Activated T-cell treated with anti-CD3 and anti-CD28 coated beads, Interleukin-2, amount 50 U/mL, for 72 hours (primary cell): ENCODE measurements at regions not wholly inside any gene's neighbourhood (a gene's known extent, or its start where the extent isn't known, plus 50 kb on each side); places are given as distances from the start of the nearest gene placed in this dataset.

Experiments used
- ATAC-seq, 2 donors: fragments of 150-1000 bp; cut with Tn5 transposase; replicated peaks in 1 of 2; 2 replicates each; pipeline ENCODE4 v1.10.0; 2021; ENCODE audit warnings: moderate library complexity in 2 of 2, mild to moderate bottlenecking in 1 of 2
- DNase-seq, 2 donors: peaks; one replicate each; pipeline ENCODE4 v3.0.0; 2021 to 2022; ENCODE audit warnings: mixed read lengths in 1 of 2
- H3K27ac Mint-ChIP-seq: one replicate; pipeline ENCODE4 v1.8.0; 2022; ENCODE audit warnings: mild to moderate bottlenecking, moderate library complexity, mixed read lengths
- H3K27me3 Mint-ChIP-seq: one replicate; pipeline ENCODE4 v1.8.0; 2022; ENCODE audit warnings: low read depth, mixed read lengths
- H3K36me3 Mint-ChIP-seq, 2 donors: one replicate each; pipeline ENCODE4 v1.8.0; 2022; ENCODE audit warnings: mixed read lengths in 2 of 2, mild to moderate bottlenecking in 1 of 2; ENCODE audit not compliant: insufficient read depth in 2 of 2
- H3K4me1 Mint-ChIP-seq: one replicate; pipeline ENCODE4 v1.8.0; 2022; ENCODE audit warnings: low read depth, mixed read lengths
- H3K4me3 Mint-ChIP-seq, 2 donors: one replicate each; pipeline ENCODE4 v1.8.0; 2022; ENCODE audit warnings: mild to moderate bottlenecking in 2 of 2, mixed read lengths in 2 of 2, moderate library complexity in 2 of 2
- H3K9me3 Mint-ChIP-seq, 2 donors: one replicate each; pipeline ENCODE4 v1.8.0; 2022; ENCODE audit warnings: mixed read lengths in 2 of 2

DNA sequence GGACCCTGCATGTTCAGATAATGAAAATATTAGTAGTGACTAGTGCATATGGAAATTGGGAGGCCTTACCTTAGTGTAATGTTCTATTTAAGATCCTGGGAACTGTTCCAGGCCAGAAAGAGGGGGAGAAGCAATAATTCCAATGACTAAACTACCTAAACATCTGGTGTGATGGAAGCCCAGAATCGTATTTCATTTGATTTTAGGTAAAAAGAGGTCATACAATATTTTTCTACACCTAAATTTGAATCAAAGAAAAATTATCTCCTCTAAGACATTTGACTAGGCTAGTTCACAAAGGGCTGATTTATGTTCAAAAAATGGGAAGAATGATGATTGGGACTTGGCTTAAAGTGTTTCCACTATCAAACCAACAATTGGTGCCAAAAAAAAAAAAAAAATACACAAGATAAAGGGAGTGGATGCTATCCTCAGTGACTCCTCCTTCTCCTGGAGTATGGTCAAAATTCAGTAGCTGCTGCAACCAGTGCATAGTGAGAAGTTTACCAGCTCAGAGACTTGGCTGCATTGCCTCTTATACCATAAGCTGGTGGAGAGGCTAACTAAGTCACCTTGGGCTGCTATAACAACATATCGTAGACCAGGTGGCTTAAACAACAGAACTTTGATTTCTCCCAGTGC, 1038.3 kb upstream of the ACVR2A start:
- Mint-ChIP-seq H3K27ac (no peak overlapping the region), H3K9me3 (peaks cover 5 to 7% of the 10 kb centered on the region in 2 donors), H3K36me3 (peaks cover 0 to 2% of the 10 kb centered on the region in 2 donors), H3K4me1 (no peaks in the 10 kb centered on the region), H3K27me3 (no peaks in the 10 kb centered on the region), H3K4me3 (no peak overlapping the region)
- ATAC-seq = no peak
- no peak for DNase-seq

GRCh38 chr2:146804288-146804687, 1040.5 kb upstream of the ACVR2A start:
- DNase-seq (no peak), ATAC-seq (no peak)
- peaks cover 1 to 3% of the 10 kb centered on the region in 2 donors for H3K9me3 Mint-ChIP-seq
- no peaks in the 10 kb centered on the region for H3K4me1 Mint-ChIP-seq
- H3K27ac Mint-ChIP-seq = no peak overlapping the region
- H3K27me3 Mint-ChIP-seq = no peaks in the 10 kb centered on the region
- no peak overlapping the region for H3K4me3 Mint-ChIP-seq
- peaks cover 0 to 2% of the 10 kb centered on the region in 2 donors for H3K36me3 Mint-ChIP-seq

GRCh38 chr2:146801886-146802285, 1042.9 kb upstream of the ACVR2A start:
- Mint-ChIP-seq H3K4me1 (no peaks in the 10 kb centered on the region), H3K36me3 (no peaks in the 10 kb centered on the region), H3K27ac (no peak overlapping the region), H3K9me3 (peaks cover 0 to 3% of the 10 kb centered on the region in 2 donors), H3K27me3 (no peaks in the 10 kb centered on the region), H3K4me3 (no peak overlapping the region)
- no peak for ATAC-seq
- no peak for DNase-seq

DNA sequence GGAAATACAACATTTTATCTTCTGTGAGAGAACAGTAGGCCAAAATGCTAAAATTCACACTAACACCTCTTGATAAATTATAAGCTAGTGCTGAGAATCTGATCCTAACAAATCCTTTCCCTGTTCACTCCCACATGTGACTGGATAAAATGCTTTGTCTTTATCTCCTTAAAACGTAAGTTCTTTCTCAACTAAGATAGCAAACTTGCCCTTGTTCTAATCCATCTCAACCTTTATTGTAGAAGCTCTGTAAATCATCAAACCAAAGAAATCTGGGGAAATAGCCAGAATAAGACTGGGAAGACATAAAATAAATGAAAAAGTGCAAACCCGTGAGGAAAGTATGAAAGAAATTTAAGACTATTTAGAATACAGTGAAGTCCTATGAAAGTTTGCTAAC, 1058.4 kb upstream of the ACVR2A start:
- H3K9me3 Mint-ChIP-seq = peaks cover 2 to 10% of the 10 kb centered on the region in 2 donors
- H3K4me3 Mint-ChIP-seq = no peak overlapping the region
- no peaks in the 10 kb centered on the region for H3K4me1 Mint-ChIP-seq
- no peak for ATAC-seq
- no peaks in the 10 kb centered on the region for H3K27me3 Mint-ChIP-seq
- no peak for DNase-seq
- no peak overlapping the region for H3K27ac Mint-ChIP-seq
- H3K36me3 Mint-ChIP-seq = peaks cover 0 to 2% of the 10 kb centered on the region in 2 donors

DNA sequence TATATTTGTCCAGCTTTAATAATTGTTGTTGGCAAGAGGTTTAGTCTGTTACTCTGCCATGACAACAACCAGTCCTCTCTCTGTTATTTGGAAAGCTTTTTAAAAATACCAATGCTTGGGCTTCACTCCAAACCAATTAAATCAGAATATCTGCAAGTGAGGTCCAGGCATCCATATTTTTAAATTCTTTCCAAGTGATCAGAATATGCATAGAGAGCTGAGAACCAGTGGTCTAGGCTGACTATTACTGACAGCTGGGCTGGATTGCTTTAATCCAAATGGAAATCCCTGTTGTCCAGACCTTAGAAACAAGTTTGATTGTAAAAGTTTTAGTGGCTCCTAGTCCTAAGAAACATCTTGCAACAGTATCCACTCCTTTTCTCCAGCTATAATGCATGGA, 1059.7 kb upstream of the ACVR2A start:
- Mint-ChIP-seq H3K4me1 (no peaks in the 10 kb centered on the region), H3K36me3 (peaks cover 0 to 2% of the 10 kb centered on the region in 2 donors), H3K27me3 (no peaks in the 10 kb centered on the region), H3K9me3 (peaks cover 2 to 7% of the 10 kb centered on the region in 2 donors), H3K4me3 (no peak overlapping the region), H3K27ac (no peak overlapping the region)
- DNase-seq (no peak), ATAC-seq (no peak)

DNA sequence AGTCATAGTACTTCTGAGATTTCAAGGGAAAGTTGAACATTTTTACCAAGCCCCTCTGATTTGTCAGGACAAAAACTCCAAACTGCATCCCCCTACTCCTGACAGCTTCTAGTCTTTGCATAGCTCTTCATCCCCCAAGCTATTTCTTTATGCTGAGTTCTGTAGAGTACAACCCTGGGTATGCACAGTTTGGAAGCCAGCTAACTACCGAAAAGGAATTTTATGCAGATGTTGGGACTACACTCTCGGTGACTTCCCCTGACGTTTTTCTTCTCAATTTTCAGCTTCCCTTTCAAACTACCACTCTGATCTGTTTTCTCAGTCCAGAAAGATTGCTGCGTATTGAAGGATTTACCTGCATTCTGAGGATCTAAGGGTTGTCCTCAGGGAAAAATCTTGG, 1060.2 kb upstream of the ACVR2A start:
- ATAC-seq = no peak
- Mint-ChIP-seq H3K9me3 (peaks cover 2 to 5% of the 10 kb centered on the region in 2 donors), H3K27ac (no peak overlapping the region), H3K36me3 (peaks cover 0 to 2% of the 10 kb centered on the region in 2 donors), H3K4me3 (no peak overlapping the region), H3K27me3 (no peaks in the 10 kb centered on the region), H3K4me1 (no peaks in the 10 kb centered on the region)
- DNase-seq = no peak

GRCh38 chr2:146777181-146777580, 1067.6 kb upstream of the ACVR2A start:
- no peaks in the 10 kb centered on the region for H3K36me3 Mint-ChIP-seq
- H3K27me3 Mint-ChIP-seq = no peaks in the 10 kb centered on the region
- no peak overlapping the region for H3K27ac Mint-ChIP-seq
- H3K9me3 Mint-ChIP-seq = peaks cover 0 to 2% of the 10 kb centered on the region in 2 donors
- no peak overlapping the region for H3K4me3 Mint-ChIP-seq
- DNase-seq (no peak), ATAC-seq (no peak)
- H3K4me1 Mint-ChIP-seq = no peaks in the 10 kb centered on the region

GRCh38 chr2:146776596-146776995, 1068.2 kb upstream of the ACVR2A start:
- no peak for DNase-seq
- ATAC-seq = no peak
- Mint-ChIP-seq H3K27me3 (no peaks in the 10 kb centered on the region), H3K4me3 (no peak overlapping the region), H3K9me3 (no peaks in the 10 kb centered on the region), H3K4me1 (no peaks in the 10 kb centered on the region), H3K27ac (no peak overlapping the region), H3K36me3 (no peaks in the 10 kb centered on the region)

DNA sequence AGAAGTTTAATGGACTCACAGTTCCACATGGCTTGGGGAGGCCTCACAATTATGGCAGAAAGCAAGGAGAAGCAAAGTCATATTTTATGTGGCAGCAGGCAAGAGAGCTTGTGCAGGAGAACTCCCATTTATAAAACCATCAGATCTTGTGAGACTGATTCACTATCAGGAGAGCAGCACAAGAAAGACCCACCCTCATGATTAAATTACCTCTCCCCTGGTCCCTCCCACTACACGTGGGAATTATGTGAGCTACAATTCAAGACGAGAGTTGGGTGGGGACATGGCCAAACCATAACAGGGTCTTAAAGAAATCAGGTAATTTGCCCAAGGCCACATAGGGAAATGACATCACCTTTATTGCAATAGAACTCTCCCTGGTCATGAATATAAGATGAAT, 1073.3 kb upstream of the ACVR2A start:
- Mint-ChIP-seq H3K27ac (no peak overlapping the region), H3K4me1 (no peaks in the 10 kb centered on the region), H3K9me3 (no peaks in the 10 kb centered on the region), H3K27me3 (no peaks in the 10 kb centered on the region), H3K4me3 (no peak overlapping the region), H3K36me3 (no peaks in the 10 kb centered on the region)
- ATAC-seq = no peak
- no peak for DNase-seq

GRCh38 chr2:146764301-146764700, 1080.5 kb upstream of the ACVR2A start:
- H3K9me3 Mint-ChIP-seq = peaks cover 0 to 3% of the 10 kb centered on the region in 2 donors

GRCh38 chr2:146762786-146763185, 1082.0 kb upstream of the ACVR2A start:
- no peaks in the 10 kb centered on the region for H3K36me3 Mint-ChIP-seq
- H3K9me3 Mint-ChIP-seq = peaks cover 0 to 3% of the 10 kb centered on the region in 2 donors
- H3K4me3 Mint-ChIP-seq = no peak overlapping the region
- H3K27ac Mint-ChIP-seq = no peak overlapping the region
- ATAC-seq = no peak
- DNase-seq = no peak
- H3K27me3 Mint-ChIP-seq = no peaks in the 10 kb centered on the region
- H3K4me1 Mint-ChIP-seq = no peaks in the 10 kb centered on the region

More at GRCh38 chr2:146764301-146764700, 1080.5 kb upstream of the ACVR2A start:
- DNase-seq (no peak), ATAC-seq (no peak)
- Mint-ChIP-seq H3K4me1 (no peaks in the 10 kb centered on the region), H3K27ac (no peak overlapping the region), H3K27me3 (no peaks in the 10 kb centered on the region), H3K36me3 (no peaks in the 10 kb centered on the region), H3K4me3 (no peak overlapping the region)

DNA sequence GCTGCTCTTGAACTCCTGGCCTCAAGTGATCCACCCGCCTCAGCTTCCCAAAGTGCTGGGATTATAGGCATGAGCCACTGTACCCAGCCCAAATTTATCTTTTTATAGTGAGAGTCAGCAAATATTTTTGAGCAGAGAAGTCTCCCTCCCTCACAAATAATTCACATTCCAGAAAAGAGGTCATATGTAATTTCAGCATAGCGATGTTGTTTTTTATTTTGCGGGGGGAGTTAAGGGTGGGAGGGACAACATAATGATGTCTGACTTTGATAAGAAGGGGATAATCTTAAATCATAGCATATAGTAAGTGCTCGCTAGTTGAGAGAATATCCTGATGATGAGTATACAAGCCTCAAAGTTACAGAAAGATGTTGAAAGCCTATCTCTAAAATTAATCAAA, 1090.2 kb upstream of the ACVR2A start:
- Mint-ChIP-seq H3K27ac (no peak overlapping the region), H3K4me1 (no peaks in the 10 kb centered on the region), H3K4me3 (no peak overlapping the region), H3K36me3 (no peaks in the 10 kb centered on the region), H3K27me3 (no peaks in the 10 kb centered on the region), H3K9me3 (peaks cover 3 to 5% of the 10 kb centered on the region in 2 donors)
- no peak for ATAC-seq
- DNase-seq = no peak

DNA sequence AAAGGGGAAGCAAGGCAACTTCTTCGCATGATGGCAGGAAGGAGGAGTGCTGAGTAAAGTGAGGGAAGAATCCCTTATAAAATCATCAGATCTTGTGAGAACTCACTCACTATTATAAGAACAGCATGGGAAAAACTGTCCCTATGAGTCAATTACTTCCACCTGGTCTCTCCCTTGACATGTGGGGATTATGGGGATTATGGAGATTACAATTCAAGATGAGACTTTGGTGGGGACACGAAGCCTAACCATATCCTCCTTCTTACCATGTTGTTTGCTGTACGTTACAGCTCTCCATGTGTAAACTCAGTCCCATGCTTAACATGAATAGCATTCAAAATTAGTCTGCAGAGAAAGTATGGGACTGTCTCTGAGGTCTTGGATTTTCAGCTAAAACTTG, 1096.8 kb upstream of the ACVR2A start:
- H3K27ac Mint-ChIP-seq = no peak overlapping the region
- H3K4me1 Mint-ChIP-seq = no peaks in the 10 kb centered on the region
- DNase-seq (no peak), ATAC-seq (no peak)
- H3K4me3 Mint-ChIP-seq = no peak overlapping the region
- H3K27me3 Mint-ChIP-seq = no peaks in the 10 kb centered on the region
- H3K9me3 Mint-ChIP-seq = peaks cover 2 to 5% of the 10 kb centered on the region in 2 donors
- no peaks in the 10 kb centered on the region for H3K36me3 Mint-ChIP-seq

GRCh38 chr2:146741260-146741659, 1103.6 kb upstream of the ACVR2A start:
- Mint-ChIP-seq H3K27me3 (no peaks in the 10 kb centered on the region), H3K36me3 (no peaks in the 10 kb centered on the region), H3K4me1 (no peaks in the 10 kb centered on the region), H3K27ac (no peak overlapping the region), H3K9me3 (no peaks in the 10 kb centered on the region), H3K4me3 (no peak overlapping the region)
- ATAC-seq (no peak), DNase-seq (no peak)
